A549 (cell line): ENCODE measurements at regions not wholly inside any gene's neighbourhood (a gene's known extent, or its start where the extent isn't known, plus 50 kb on each side); places are given as distances from the start of the nearest gene placed in this dataset.

Source experiments
- ATAC-seq, 2 experiments: fragments of 200-7000 bp in 1 of 2; fragments of >200 bp in 1 of 2; cut with Nextera tagmentation in 1 of 2; cut with Tn5 transposase in 1 of 2; 3 replicates each; pipeline versions ENCODE4 v1.8.0 to v1.9.1; 2018 to 2020; ENCODE audit warnings: mild to moderate bottlenecking in 1 of 2, moderate library complexity in 1 of 2
- CTCF ChIA-PET: fragments of 300-600 bp; sonication (Branson Sonifier 250); formaldehyde crosslinking; extraction: SDS; loops from one replicate; lab custom pipeline; 2021; ENCODE audit warnings: antibody characterized with exemption, inconsistent platforms; lab: Yijun Ruan, JAX
- POLR2A ChIA-PET: fragments of 350-600 bp; formaldehyde crosslinking; extraction: SDS; loops from one replicate; lab custom pipeline; 2021; ENCODE audit warnings: antibody characterized with exemption, inconsistent platforms; lab: Yijun Ruan, JAX
- DNase-seq, 2 experiments: peaks; one replicate each; pipeline versions ENCODE4 v3.0.0 to v3.0.0-alpha.2; 2011 to 2016; ENCODE audit warnings: low read depth in 1 of 2, low spot score in 1 of 2
- FAIRE-seq: peaks from 2 replicates; lab custom pipeline; 2011; peaks lifted over from hg19 to GRCh38; lab: Jason Lieb, UNC
- H3K27ac ChIP-seq, 2 experiments: fragments of >200 bp; sonication (Bioruptor Twin); formaldehyde crosslinking; 3 replicates each; pipeline ENCODE4 v1.5.1; 2016 to 2017
- H3K4me1 ChIP-seq: fragments of >200 bp; sonication (Bioruptor Twin); formaldehyde crosslinking; 3 replicates; pipeline ENCODE4 v1.6.1; 2016
- H3K4me2 ChIP-seq: fragments of >200 bp; sonication (Bioruptor Twin); formaldehyde crosslinking; 3 replicates; pipeline ENCODE4 v1.6.1; 2016
- H3K4me3 ChIP-seq: fragments of >200 bp; sonication (Bioruptor Twin); formaldehyde crosslinking; 3 replicates; pipeline ENCODE4 v1.5.1; 2016
- H3K9me3 ChIP-seq: fragments of >200 bp; sonication (Bioruptor Twin); formaldehyde crosslinking; 3 replicates; pipeline ENCODE4 v1.6.1; 2016
- ATOH8 ChIP-seq: fragments of 250-450 bp; sonication (Bioruptor Pico); IDR thresholded peaks from 2 replicates; pipeline ENCODE4 v1.5.0; 2020; ENCODE audit warnings: low read depth, mild to moderate bottlenecking, moderate library complexity
- BCL3 ChIP-seq: fragments of >200 bp; sonication (Bioruptor Twin); formaldehyde crosslinking; IDR thresholded peaks from 3 replicates; pipeline ENCODE4 v1.6.1; 2016
- CBX2 ChIP-seq: fragments of 200-600 bp; sonication (generic); IDR thresholded peaks from 2 replicates; pipeline ENCODE4 v1.6.1; 2016; ENCODE audit warnings: low read depth, mild to moderate bottlenecking, borderline replicate concordance
- CTCF ChIP-seq: fragments of >200 bp; sonication (Bioruptor Twin); formaldehyde crosslinking; IDR thresholded peaks from 3 replicates; pipeline ENCODE4 v1.5.1; 2016
- FOSL2 ChIP-seq, 2 experiments: fragments of 450-650 bp in 1 of 2; fragments of >200 bp in 1 of 2; sonication (Bioruptor Twin) in 1 of 2; formaldehyde crosslinking; IDR thresholded peaks; 2 replicates each; pipeline versions ENCODE4 v1.5.0 to v1.6.1; 2016 to 2020; ENCODE audit warnings: mild to moderate bottlenecking in 1 of 2, moderate library complexity in 1 of 2
- HEYL ChIP-seq: fragments of 250-450 bp; sonication (Bioruptor Pico); IDR thresholded peaks from 2 replicates; pipeline ENCODE4 v1.8.0; 2021; ENCODE audit warnings: mild to moderate bottlenecking, moderate library complexity
- HOXB13 ChIP-seq: fragments of 250-450 bp; sonication (Bioruptor Pico); IDR thresholded peaks from 2 replicates; pipeline ENCODE4 v1.5.0; 2020; ENCODE audit warnings: low read depth, mild to moderate bottlenecking, moderate library complexity
- JUNB ChIP-seq: fragments of >200 bp; sonication (Bioruptor Twin); formaldehyde crosslinking; IDR thresholded peaks from 2 replicates; pipeline ENCODE4 v1.6.1; 2016
- KDM5A ChIP-seq: fragments of 200-600 bp; sonication (generic); IDR thresholded peaks from 2 replicates; pipeline ENCODE4 v1.6.1; 2016; ENCODE audit warnings: antibody characterized with exemption, mild to moderate bottlenecking
- MAX ChIP-seq: IDR thresholded peaks from 2 replicates; pipeline ENCODE4 v1.6.1; 2012
- MYC ChIP-seq: IDR thresholded peaks from 2 replicates; pipeline ENCODE4 v1.6.1; 2012; ENCODE audit warnings: mild to moderate bottlenecking, inconsistent platforms, low read length, improper control_type of control experiment, borderline replicate concordance
- NFE2L2 ChIP-seq: fragments of 150-350 bp; conservative IDR thresholded peaks from 2 replicates; pipeline ENCODE4 v1.6.1; 2014; ENCODE audit warnings: low read length
- NPAS2 ChIP-seq: fragments of 250-450 bp; sonication (Bioruptor Pico); IDR thresholded peaks from 2 replicates; pipeline ENCODE4 v1.8.0; 2022; ENCODE audit warnings: mild to moderate bottlenecking, moderate library complexity, borderline replicate concordance
- PBX3 ChIP-seq: IDR thresholded peaks from 2 replicates; pipeline ENCODE4 v1.6.1; 2012
- RAD21 ChIP-seq, 2 experiments: fragments of >200 bp in 1 of 2; sonication (Bioruptor Twin) in 1 of 2; formaldehyde crosslinking in 1 of 2; IDR thresholded peaks in 1 of 2; conservative IDR thresholded peaks in 1 of 2; 2 replicates in 1 of 2; 3 replicates in 1 of 2; pipeline ENCODE4 v1.6.1; 2012 to 2018; ENCODE audit warnings: inconsistent platforms in 1 of 2
- REST ChIP-seq: fragments of 200-600 bp; sonication (generic); IDR thresholded peaks from 2 replicates; pipeline ENCODE4 v1.6.1; 2016; ENCODE audit warnings: antibody characterized with exemption, mild to moderate bottlenecking, moderate library complexity
- SMC3 ChIP-seq: fragments of >200 bp; sonication (Bioruptor Twin); formaldehyde crosslinking; IDR thresholded peaks from 3 replicates; pipeline ENCODE4 v1.6.1; 2018; ENCODE audit warnings: inconsistent platforms
- USF2 ChIP-seq: fragments of 450-650 bp; IDR thresholded peaks from 2 replicates; pipeline ENCODE4 v1.6.1; 2014; ENCODE audit warnings: antibody characterized with exemption
- ZFP36 ChIP-seq: fragments of 450-650 bp; IDR thresholded peaks from 2 replicates; pipeline ENCODE4 v1.6.1; 2014; ENCODE audit warnings: borderline replicate concordance; ENCODE audit not compliant: partially characterized antibody
- ZNF302 ChIP-seq: fragments of 250-450 bp; sonication (Bioruptor Pico); IDR thresholded peaks from 2 replicates; pipeline ENCODE4 v1.9.0; 2021; ENCODE audit warnings: inconsistent platforms, mild to moderate bottlenecking, moderate library complexity
- WGBS: methylation state at CpG from one replicate; pipeline ENCODE4 v1.1.6; 2017; ENCODE audit errors: missing lambda C conversion rate; 5-methylcytosine and 5-hydroxymethylcytosine counted together

- POLR2A ChIA-PET = no interaction called here
- Histone ChIP-seq H3K27ac (no peak overlapping the region), H3K4me1 (no peaks in the 10 kb centered on the region), H3K4me3 (no peak overlapping the region), H3K9me3 (no peaks in the 10 kb centered on the region), H3K4me2 (no peak overlapping the region)
- CTCF ChIA-PET = no interaction called here
- ATAC-seq (no peak), DNase-seq (no peak), FAIRE-seq (no peak)
- TF ChIP-seq CBX2 (no peak), ATOH8 (CRISPR knock-in tag) (no peak), HEYL (no peak), USF2 (no peak), BCL3 (no peak), PBX3 (no peak), NPAS2 (no peak), RAD21 (conservative IDR thresholded peaks at IDR 0.05 in 1 of 2, IDR thresholded peaks at IDR 0.05 in 1 of 2) (no peak)
These were observed 442.4 kb downstream of the CCSER2 start for GRCh38 chr10:84770824-84771223.

GRCh38 chr10:84783386-84783785, 455.0 kb downstream of the CCSER2 start:
- Histone ChIP-seq H3K9me3 (no peaks in the 10 kb centered on the region), H3K4me2 (no peak overlapping the region), H3K4me1 (no peaks in the 10 kb centered on the region), H3K4me3 (no peak overlapping the region), H3K27ac (no peak overlapping the region)
- WGBS = 0% methylated on average over 1 of the region's 1 CpG
- ChIA-PET CTCF (interaction anchor here (0.7 to 1.2 kb wide), 4 partner anchors 19 to 1618 kb away, joined by 3 to 5 read pairs (median 4); no protein-coding TSS in a partner anchor), POLR2A (no interaction called here)
- no peak for TF ChIP-seq MYC
- peak; percentile 43 to 64; a peak in 3 of 5 replicates for TF ChIP-seq RAD21 (conservative IDR thresholded peaks at IDR 0.05 in 1 of 2, IDR thresholded peaks at IDR 0.05 in 1 of 2)
- TF ChIP-seq SMC3 = peak; percentile 29; the same call in 2 of the 3 replicates
- TF ChIP-seq ZFP36 = no peak
- TF ChIP-seq KDM5A = no peak
- TF ChIP-seq MAX = no peak
- TF ChIP-seq ZNF302 (CRISPR knock-in tag) = no peak
- peak; percentile 49 for TF ChIP-seq CTCF
- TF ChIP-seq HOXB13 = no peak
- DNase-seq = peak; percentile 23 to 40
- FAIRE-seq = no peak
- peak; percentile 68 to 88; a peak in 4 of 6 replicates for ATAC-seq

GRCh38 chr10:84783909-84784308, 455.5 kb downstream of the CCSER2 start:
- ChIA-PET CTCF (interaction anchor here (1.0 to 1.2 kb wide), 2 partner anchors 20 to 1580 kb away, joined by 3 to 4 read pairs; no protein-coding TSS in a partner anchor), POLR2A (no interaction called here)
- no peak overlapping the region for H3K4me2 ChIP-seq
- no peak overlapping the region for H3K4me3 ChIP-seq
- H3K4me1 ChIP-seq = no peaks in the 10 kb centered on the region
- H3K27ac ChIP-seq = no peak overlapping the region
- no peak for FAIRE-seq
- TF ChIP-seq FOSL2 (IDR thresholded peaks at IDR 0.05) = no peak
- no peak for TF ChIP-seq FOSL2 (CRISPR knock-in tag; IDR thresholded peaks at IDR 0.05)
- no peak for TF ChIP-seq ATOH8 (CRISPR knock-in tag)
- no peak for TF ChIP-seq NFE2L2
- no peak for TF ChIP-seq REST
- no peak for TF ChIP-seq JUNB
- TF ChIP-seq, all 56 proteins: peak for 0
- no peaks in the 10 kb centered on the region for H3K9me3 ChIP-seq
- ATAC-seq (no peak), DNase-seq (no peak)
